UCSD-AML1 (cell line): ENCODE measurements at regions not wholly inside any gene's neighbourhood (a gene's known extent, or its start where the extent isn't known, plus 50 kb on each side); places are given as distances from the start of the nearest gene placed in this dataset.

Experiments
- DNase-seq: peaks from one replicate; lab custom pipeline; 2025; ENCODE audit not compliant: unreplicated experiment; lab: John Stamatoyannopoulos, UW

DNA sequence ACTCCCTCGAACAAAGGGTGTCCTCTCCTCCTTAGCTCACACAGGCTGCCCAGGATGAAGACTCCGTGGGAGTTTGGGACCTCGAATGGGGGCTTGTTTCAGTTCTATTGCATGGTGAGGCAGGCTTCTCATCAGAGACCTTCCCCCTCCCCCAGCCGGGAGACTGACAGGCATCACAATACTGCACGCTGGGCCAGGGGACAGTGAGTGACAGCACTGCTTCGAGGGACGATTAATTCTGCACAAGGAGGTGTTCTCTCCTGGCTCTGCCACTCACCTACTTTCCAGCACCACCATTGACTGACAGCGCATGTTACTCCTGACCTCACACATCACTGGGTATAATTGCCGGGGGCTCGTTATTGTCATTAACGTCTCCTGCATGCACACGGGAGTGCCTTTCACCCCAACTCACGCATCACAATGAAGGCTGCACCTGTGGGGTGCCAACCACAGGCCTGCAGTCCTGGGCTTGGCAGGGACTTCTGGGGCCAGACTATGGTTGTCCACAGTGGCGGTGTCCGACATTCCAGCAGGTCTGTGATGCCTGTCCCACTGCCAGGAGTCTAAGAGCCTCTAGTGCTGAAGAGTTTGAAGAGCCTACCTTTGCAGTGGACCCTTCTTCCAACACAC lies 412.2 kb upstream of the TSHZ3 start:
- no peak for DNase-seq

DNA sequence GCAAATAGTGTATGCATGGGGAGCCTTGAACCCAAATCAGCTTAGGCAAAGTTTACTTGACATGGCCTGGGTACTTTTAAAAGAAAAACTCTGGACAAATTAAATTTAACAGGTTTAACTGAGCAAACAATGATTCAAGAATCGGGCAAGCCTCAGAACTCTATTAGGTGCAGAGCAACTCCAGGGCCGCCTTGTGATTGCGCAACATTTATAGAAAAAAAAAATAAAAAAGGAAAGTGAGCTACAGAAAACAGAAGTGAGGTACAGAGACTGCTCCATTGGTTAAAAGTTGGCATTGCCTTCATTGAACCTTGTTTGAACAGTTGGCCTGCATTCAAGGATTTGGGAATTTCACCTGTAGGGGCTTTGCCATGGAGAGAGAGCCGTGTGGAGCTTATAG lies 421.0 kb upstream of the TSHZ3 start:
- DNase-seq: no peak

DNA sequence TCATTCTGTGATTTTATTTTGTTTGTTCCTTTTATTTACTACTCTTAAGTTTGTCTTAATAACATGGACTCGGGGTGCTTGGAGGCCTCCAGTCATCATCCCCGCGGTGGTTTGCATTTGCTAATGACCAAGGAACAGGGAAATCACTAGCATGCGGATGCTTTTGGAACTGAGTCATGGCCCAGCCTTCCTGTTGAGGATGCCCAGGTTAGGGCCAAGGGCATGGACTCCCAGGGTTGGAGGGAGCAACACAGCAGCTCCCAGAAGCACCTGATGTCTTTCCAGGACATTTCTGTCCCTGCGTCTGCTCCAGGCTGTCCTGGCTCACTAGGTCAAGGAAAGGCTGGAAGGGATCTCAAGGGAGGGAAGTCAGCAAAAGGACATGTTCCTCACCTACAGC lies 423.7 kb upstream of the TSHZ3 start:
- DNase-seq: no peak

DNA sequence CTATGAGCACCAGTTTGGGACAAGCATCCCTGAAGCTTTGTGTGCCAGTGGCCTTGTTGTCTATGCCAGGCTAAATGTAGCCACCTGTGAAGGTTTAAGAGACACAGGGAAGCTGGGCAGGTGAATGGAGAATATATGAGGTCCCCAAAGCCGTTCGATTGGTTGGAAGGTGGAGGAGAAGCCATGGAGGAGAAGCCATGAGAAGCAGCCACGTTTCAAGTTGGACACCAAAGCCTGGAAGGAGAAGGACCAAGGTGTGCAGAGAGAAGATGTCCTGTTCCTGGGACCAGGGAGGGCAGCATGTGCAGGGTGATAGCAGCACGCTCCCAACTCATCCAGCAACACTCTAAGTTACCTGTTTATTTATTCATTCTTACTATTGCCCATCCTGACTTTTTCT lies 432.3 kb upstream of the TSHZ3 start:
- DNase-seq: no peak

DNA sequence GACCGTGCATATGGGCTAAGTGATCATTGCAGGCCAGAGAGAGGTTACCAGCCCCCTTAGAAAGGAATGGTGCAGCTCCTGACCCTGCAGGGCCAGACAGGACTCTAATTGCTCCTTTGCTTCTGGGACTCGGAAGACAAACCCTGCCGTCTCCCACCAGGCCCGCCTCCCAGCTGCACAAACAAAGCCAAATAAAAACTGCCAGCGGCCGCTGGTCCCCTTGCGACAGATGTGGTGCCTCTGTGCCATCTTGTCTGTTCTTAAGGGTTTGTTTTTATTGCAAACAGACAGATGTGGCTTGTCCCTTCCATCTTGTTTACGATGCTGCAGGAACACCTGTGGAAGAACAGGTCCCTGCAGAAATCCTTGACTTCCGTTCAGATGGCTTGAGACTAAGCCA lies 434.4 kb upstream of the TSHZ3 start:
- no peak for DNase-seq

DNA sequence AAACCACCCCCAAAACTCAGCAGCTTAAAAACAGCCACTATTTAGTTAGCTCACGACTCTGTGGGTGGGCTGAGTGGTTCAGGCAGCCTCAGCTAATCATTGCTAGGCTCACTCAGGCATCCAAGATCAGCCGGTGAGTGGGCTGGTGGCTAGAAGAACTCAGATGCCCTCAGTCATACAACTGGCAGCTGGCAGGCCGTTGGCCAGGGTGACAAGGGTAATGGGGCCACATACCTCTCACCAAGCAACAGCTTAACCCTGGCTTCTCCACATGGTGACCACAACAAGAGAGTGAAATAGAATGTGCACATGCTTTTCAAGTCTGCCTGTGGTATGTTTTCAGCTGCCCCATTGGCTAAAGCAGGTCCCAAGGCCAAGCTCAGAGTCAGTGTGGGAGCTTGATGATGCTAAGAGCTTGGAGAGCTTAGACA lies 435.4 kb upstream of the TSHZ3 start:
- DNase-seq: no peak

DNA sequence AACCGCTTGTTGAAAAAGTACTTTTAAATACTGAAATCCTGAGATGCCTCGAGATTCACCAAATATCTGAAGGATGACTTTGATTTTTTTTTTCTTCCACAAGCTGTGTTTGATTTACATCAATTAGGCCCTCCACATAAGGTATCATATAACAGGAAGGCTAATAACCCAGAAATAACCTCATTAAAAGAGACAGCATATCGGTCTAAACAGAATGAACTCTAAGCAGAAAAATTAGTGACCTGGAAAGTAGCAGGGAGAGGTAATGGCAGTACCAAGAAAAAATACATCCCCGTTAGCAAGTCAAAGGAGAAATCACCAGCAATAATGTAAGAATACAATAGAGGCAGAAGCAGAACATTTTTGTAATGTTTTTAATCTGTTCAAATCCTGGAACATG lies 452.4 kb upstream of the TSHZ3 start:
- DNase-seq: no peak

DNA sequence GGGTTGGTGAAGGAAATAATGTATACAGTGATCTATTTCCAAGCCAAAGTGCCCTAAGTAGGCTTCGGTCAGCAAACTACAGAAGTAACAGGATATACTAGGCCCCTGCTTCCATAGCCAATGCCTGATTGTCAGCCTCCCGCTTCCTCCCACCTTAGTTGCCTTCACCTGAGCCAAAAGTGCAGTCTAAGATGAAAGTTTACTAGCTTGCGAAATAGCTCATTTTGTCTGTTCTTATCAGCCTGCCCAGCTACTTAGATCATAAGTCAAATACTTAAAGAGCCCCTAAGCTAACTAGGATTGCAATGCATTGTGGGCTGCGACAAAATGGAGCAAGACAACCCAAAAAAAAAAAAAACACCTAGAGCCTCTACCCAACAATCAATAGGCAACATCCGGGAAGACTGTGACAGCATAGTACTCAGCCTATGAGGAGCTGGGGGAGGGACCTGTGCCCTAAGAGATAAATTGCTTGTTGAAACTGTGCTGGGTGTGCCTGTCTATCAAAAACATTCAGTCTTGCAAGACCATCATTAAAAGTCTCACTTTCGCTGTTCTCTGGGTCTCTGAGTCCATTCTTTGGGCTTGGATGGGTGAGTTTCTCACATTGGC lies 454.7 kb upstream of the TSHZ3 start:
- DNase-seq: no peak

DNA sequence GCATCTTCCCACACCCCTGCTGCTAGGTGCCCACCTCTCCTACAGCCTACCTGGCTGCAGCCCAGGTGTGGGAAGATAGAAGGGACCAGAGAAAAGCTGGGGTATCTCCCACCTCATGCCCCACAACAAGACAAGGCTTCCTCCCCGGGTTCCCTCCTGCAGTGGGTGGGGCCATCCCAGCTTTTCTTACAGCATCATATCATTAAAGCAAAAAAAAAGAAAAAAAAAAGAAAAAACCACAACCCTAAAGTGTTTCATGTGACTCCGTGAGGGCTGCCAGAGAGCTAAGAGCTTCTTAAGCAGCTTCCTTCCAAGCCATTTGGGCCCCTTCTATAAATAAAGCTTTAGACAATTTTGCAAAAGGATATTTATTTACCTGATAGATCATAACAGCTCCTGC lies 455.4 kb upstream of the TSHZ3 start:
- DNase-seq: no peak

DNA sequence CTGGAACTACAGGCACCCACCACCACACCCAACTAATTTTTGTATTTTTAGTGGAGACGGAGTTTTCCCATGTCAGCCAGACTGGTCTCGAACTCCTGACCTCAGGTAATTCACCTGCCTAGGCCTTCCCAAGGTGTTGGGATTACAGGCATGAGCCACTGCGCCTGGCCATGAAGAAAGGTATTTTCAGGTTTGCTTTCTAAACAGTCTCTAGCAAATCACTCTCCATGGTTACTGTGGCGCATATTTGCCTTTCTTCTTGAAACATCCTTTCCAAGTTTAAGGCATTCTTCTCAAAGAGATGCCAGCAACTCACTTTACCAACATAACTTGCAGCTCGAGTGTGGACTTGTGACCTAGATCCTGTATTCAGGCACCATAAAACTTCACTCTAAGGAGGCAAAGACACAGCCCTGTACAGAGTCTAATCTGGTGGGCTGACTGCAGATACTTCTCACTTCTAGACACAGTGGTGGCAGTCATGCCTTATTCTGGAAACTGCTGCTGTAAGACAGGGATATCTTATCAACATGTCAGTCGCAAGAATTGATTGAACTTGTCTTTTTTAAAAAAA lies 461.4 kb upstream of the TSHZ3 start:
- DNase-seq: no peak

DNA sequence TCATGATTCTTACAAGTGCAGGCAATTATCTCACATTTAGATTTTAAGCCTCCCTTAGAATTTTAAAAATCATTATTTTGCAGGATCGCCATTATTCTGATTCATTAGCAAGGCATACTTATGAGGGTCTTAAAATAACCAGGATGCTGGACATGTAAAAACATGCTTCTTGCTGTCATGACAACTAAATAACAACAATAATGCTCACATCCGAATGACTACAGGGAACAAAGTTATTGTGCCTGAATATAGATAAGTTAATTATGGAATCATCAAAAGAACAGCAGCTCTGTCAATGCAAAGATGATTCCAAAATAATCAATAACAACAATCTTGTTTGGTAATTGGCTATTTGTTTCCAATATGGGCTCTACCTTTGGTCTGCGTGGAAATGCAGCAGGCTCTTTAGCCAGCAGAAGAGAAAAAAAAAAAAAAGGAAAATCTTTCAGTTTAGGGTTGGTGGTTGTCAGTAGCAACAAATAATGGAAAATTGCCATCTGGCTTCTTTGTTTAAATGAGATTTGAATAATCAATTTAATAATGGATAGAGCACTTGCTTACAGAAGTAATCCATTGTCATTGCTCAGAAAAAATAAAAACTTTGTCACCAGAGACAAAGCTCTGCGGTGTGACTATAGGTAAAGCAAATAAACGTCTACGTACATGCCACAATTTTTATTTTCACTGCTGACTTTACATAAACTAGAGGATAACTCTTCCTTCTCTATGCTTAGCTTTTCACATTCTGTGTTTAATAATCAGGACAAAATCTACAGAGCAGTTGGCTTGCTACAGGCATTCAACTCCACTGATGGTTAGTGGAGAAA lies 468.9 kb upstream of the TSHZ3 start:
- no peak for DNase-seq

DNA sequence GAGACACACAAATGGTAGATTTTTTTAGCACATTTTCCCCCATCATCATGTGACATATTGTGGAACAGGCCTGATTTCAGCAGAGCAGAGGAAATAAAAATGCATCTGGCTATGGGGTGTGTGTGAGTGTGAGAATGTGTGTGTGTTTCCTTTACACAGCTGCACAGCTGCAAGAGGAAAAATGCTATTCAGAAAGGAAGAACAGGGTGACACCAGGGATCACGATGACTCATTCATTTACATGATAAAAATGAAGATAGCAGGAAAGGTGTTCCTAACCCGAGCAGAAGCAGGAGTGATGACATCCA lies 469.5 kb upstream of the TSHZ3 start:
- DNase-seq: no peak

DNA sequence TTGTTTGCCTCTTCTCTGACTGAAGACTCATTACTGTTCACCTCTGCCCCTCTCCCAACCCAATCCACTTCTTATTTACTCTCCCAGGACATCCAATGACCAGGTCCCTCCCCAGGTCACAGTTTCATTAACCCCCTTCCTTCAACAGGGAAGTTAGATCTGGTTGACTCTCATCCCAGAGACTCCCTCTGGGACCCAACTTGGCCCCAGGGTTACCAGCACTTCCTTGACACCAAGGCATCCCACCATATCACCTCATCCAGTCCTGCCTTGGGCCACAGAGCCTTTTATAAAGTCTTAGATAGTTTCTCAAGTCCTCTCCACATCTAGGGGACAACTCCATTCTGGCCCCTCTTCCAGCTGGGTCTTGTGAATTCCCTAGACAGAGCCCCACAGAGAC lies 470.6 kb upstream of the TSHZ3 start:
- DNase-seq: no peak

DNA sequence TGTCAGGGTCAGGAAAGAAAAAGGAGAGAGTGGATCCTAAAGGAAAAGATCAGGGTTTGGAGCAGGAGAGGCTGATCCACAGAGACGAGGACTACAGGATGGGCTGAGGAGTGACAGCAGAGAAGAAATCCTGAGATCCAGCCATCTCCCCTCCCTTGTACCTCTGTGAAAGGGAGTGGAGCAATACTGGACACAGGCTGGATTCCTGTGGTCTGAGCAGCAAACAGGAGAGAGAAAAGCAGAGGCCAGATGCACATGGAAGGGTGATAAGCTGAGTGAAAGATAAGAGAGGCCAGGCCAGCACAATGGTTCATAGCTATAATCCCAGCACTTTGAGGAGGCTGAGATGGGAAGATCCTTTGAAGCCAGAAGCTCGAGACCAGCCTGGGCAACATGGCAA lies 472.1 kb upstream of the TSHZ3 start:
- no peak for DNase-seq

DNA sequence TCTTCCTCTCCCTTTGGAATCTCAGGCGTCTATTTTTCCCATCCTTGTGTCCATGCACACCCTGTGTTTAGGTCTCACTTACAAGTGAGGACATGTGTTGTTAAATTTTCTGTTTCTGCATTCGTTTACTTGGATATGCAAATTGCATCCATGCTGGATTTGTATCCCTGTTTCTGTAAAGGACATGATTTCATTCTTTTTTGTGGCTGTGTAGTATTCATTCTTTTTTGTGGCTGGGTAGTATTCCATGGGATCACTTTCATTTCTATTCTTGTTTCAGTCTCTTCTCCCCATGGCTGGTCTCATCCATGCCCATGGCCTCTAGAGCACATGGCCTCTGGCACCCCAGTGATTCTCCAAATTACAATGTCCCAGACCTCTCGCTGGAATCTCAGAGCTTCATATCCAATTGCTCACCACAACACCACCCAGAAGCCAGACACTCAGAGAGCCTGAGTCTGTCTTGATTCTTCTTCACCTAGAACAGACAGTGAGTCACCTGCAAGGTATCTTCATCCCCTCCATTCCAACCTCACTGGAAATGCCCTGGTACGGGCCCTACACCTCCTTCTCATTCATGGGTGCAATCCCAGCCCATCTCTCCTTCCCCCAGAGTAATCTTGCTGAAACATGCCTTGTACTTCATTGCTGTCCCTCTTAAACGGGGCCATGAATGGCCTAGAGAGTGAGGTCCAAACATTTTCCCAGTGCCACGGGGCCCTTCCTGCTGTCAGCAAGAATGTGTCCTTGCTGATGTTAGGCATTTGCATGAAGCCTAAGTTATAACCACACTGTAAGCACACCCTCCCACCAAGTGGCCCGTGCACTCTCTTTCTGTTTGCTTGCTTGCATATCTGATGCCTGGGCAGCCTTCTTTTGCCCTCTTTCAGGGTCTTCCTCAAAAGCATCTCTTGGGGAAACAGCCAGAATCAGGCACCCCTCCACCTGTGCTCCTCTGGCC lies 476.2 kb upstream of the TSHZ3 start:
- no peak for DNase-seq

DNA sequence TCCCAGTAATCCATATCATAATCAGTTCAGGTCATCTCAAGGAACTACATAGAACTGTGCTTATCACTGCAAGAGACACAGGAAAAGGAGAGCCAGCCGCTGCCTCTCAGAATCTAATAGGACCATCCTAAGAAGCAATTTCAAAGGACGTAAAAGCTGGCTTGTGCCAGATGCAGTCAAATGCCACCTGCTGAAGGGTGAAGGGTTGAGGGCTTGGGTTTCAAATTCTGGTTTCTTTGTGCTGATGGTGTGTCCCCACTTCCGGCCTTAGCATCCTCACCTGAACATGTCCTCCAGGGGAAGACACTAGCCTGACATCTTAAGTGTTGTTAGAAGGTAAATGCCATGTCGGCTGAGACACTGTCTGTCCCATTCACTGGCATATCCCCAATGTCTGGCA lies 477.1 kb upstream of the TSHZ3 start:
- no peak for DNase-seq

DNA sequence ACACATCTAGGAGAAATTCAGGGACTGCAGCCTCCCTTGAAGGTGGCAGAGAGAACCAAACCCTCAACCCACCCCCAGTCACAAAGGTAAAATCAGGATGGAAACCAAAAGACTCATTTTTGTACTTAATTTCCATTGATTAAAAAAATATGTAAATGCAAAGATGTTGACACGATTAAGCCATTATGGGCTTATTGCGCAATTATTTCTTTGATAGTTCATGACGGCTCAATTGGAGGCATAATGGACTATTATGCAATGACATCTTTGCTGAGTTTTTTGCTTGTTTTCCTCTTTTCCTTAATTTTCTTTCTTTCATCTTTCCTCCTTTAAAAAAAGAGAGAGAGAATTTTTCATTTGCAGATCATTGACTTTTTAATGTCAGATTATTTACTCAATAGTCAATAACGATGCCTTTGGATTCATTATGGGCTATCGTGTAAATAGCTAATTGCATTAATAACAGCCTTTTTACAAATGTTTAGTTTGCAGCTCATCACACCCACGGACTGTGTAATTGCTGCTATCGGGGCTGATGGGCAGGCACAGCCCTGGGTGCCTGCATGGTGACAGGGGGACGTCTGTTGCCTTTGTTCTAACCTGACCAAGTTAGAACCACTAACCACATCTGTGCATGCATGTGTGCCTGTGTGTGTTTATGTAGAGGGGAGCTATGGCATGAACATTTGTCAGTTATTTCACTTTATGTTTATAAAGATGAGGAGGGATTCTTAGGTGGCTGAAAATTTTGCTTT lies 482.4 kb upstream of the TSHZ3 start:
- DNase-seq: no peak

DNA sequence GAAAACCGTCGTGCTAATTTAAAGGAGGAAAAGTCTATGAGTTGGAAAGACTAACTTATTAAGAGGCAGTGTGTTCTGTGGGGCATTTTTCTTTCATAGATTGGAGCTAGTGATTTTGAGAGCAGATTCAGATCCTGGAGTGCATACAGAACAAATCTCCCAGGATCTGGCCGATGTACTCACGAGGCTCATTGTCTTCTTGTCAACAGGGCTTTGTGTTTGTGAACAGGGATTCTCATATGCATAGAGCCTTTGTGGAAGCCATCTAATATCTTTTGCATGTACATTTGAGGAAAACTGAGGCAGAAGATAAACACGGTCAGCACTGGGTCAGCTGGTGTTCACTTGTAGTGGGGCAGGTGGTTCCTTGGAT lies 482.9 kb upstream of the TSHZ3 start:
- DNase-seq: no peak

DNA sequence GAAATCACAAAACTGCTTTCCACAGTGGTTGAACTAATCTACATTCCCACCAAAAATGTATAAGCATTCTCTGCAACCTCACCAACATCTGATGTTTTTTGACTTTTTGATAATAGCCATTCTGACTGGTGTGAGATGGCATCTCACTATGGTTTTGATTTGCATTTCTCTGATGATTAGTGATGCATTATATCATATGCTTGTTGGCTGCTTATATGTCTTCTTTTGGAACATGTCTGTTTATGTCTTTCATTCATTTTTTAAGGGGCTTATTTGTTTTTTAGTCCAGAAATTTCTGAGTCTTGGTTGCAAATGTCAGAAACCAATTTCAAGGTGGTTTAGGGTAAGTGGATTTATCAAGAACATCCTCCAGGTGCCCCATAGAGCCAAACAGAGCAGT lies 484.8 kb upstream of the TSHZ3 start:
- no peak for DNase-seq

DNA sequence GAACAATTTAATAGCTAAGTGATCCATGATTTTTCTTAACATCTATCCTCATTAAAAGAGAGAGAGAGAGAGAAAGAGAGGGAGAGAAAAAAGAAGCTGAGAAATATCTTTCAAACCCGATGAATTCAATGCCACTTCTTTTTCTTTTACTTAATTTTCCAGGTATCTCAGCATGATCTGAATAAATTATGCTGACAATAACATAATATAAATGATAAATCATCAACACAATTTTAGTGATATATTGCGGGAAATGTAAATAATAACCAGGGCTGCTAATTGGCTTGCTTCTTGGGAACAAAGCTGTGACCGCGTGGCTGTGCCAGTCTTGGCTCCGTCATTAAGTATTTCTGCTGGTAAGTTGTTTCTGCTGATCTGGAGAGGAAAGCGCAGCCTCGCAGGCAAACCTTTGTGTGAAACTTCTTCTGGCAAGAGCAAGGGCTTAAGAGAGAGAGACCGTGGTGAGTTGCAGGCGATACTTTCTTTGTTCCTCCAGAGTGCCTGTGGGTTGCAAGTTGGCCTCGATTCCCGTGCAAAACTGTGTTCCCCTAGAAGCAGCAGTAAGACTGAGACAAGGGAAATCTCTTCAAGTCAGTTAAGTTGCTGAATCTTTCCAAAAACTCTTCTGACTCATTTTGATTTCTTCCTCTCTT lies 489.1 kb upstream of the TSHZ3 start:
- no peak for DNase-seq
